ENCODE measurements at regions not wholly inside any gene's neighbourhood (a gene's known extent, or its start where the extent isn't known, plus 50 kb on each side); places are given as distances from the start of the nearest gene placed in this dataset.

- H3K4me3 ChIP-seq (ENCODE audit: insufficient read length, low read depth): no peak overlapping the region
- no peaks in the 10 kb centered on the region for H3K4me1 ChIP-seq (ENCODE audit: insufficient read depth, insufficient read length)
- H3K27me3 ChIP-seq (ENCODE audit: insufficient read depth, insufficient read length): no peaks in the 10 kb centered on the region
- H3K9ac ChIP-seq (ENCODE audit: insufficient read length, low read depth): no peak overlapping the region
- TF ChIP-seq SUZ12 (IDR thresholded peaks at IDR 0.05; ENCODE audit: extremely low read depth, insufficient read depth, insufficient read length) (no peak), ZNF274 (IDR thresholded peaks at IDR 0.05; ENCODE audit: low read depth, low read length) (no peak)
- peaks cover 5% of the 10 kb centered on the region; the same call in 1 of the 2 replicates for H3K9me3 ChIP-seq (ENCODE audit: insufficient read depth, low read length)
- no peaks in the 10 kb centered on the region for H3K36me3 ChIP-seq (ENCODE audit: insufficient read depth, insufficient read length, low read length)
- no peak for DNase-seq (ENCODE audit: low read depth, low spot score)
These were observed 362.3 kb downstream of the FAM170A start for GRCh38 chr5:119991625-119992024.

- DNase-seq (ENCODE audit: low read depth, low spot score): no peak
These were observed 366.8 kb downstream of the FAM170A start for GRCh38 chr5:119996128-119996527.

GRCh38 chr5:120007598-120007997 lies 378.2 kb downstream of the FAM170A start:
- H3K4me3 ChIP-seq (ENCODE audit: insufficient read length, low read depth): no peak overlapping the region
- no peaks in the 10 kb centered on the region for H3K36me3 ChIP-seq (ENCODE audit: insufficient read depth, insufficient read length, low read length)
- no peaks in the 10 kb centered on the region for H3K9me3 ChIP-seq (ENCODE audit: insufficient read depth, low read length)
- no peaks in the 10 kb centered on the region for H3K27me3 ChIP-seq (ENCODE audit: insufficient read depth, insufficient read length)
- no peak overlapping the region for H3K9ac ChIP-seq (ENCODE audit: insufficient read length, low read depth)
- TF ChIP-seq SUZ12 (IDR thresholded peaks at IDR 0.05; ENCODE audit: extremely low read depth, insufficient read depth, insufficient read length) (no peak), ZNF274 (IDR thresholded peaks at IDR 0.05; ENCODE audit: low read depth, low read length) (no peak), YY1 (IDR thresholded peaks at IDR 0.05; ENCODE audit: insufficient read depth, insufficient read length) (no peak)
- no peak for DNase-seq (ENCODE audit: low read depth, low spot score)
- no peaks in the 10 kb centered on the region for H3K4me1 ChIP-seq (ENCODE audit: insufficient read depth, insufficient read length)

More at GRCh38 chr5:119996128-119996527, 366.8 kb downstream of the FAM170A start:
- Histone ChIP-seq H3K9me3 (ENCODE audit: insufficient read depth, low read length) (no peaks in the 10 kb centered on the region), H3K36me3 (ENCODE audit: insufficient read depth, insufficient read length, low read length) (no peaks in the 10 kb centered on the region), H3K9ac (ENCODE audit: insufficient read length, low read depth) (no peak overlapping the region), H3K27me3 (ENCODE audit: insufficient read depth, insufficient read length) (no peaks in the 10 kb centered on the region), H3K4me3 (ENCODE audit: insufficient read length, low read depth) (no peak overlapping the region), H3K4me1 (ENCODE audit: insufficient read depth, insufficient read length) (no peaks in the 10 kb centered on the region)
- TF ChIP-seq ZNF274 (IDR thresholded peaks at IDR 0.05; ENCODE audit: low read depth, low read length) (no peak), SUZ12 (IDR thresholded peaks at IDR 0.05; ENCODE audit: extremely low read depth, insufficient read depth, insufficient read length) (no peak)

DNA sequence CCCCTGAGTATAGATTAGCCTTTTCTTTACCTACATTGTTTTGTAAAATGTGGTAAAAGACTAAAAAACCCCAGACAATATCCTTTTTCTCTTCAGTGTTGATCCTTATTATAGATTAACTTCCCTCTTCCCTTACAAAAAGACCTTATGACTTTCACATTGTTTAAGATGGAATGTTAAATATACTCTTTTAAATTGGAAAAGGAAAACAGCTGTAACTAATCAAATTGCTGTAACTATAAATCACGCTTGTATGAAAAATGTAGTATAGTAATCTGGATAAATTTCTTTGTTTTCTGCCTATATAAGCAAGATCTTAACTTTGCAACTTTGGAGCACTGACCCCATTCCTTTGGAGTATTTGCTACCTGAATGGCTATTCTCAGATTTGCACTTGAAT lies 383.1 kb downstream of the FAM170A start:
- TF ChIP-seq YY1 (IDR thresholded peaks at IDR 0.05; ENCODE audit: insufficient read depth, insufficient read length) (no peak), SUZ12 (IDR thresholded peaks at IDR 0.05; ENCODE audit: extremely low read depth, insufficient read depth, insufficient read length) (no peak), ZNF274 (IDR thresholded peaks at IDR 0.05; ENCODE audit: low read depth, low read length) (no peak)
- no peak overlapping the region for H3K4me3 ChIP-seq (ENCODE audit: insufficient read length, low read depth)
- H3K36me3 ChIP-seq (ENCODE audit: insufficient read depth, insufficient read length, low read length): no peaks in the 10 kb centered on the region
- H3K9me3 ChIP-seq (ENCODE audit: insufficient read depth, low read length): no peaks in the 10 kb centered on the region
- no peak overlapping the region for H3K9ac ChIP-seq (ENCODE audit: insufficient read length, low read depth)
- H3K27me3 ChIP-seq (ENCODE audit: insufficient read depth, insufficient read length): no peaks in the 10 kb centered on the region
- no peak for DNase-seq (ENCODE audit: low read depth, low spot score)
- H3K4me1 ChIP-seq (ENCODE audit: insufficient read depth, insufficient read length): no peaks in the 10 kb centered on the region

DNA sequence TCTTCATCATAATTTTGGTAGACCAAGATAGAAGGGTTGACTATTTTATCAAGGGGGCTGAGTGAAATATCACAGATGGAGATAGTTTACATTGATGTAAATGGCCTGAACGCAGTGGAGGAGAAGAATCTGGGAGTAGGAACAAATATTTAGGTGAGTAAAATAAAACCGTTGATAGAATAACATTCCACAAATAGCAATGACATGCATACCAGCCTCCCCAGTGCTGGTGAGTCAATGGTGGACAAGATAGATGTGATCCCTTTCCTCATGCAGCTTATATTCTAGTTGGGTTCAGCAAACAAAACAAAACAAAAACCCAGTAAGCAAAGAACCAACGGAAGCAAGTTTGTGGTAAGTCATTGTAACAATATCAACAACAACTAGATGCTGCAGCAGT lies 385.2 kb downstream of the FAM170A start:
- Histone ChIP-seq H3K4me1 (ENCODE audit: insufficient read depth, insufficient read length) (no peaks in the 10 kb centered on the region), H3K9me3 (ENCODE audit: insufficient read depth, low read length) (no peaks in the 10 kb centered on the region), H3K4me3 (ENCODE audit: insufficient read length, low read depth) (no peak overlapping the region), H3K9ac (ENCODE audit: insufficient read length, low read depth) (no peak overlapping the region), H3K27me3 (ENCODE audit: insufficient read depth, insufficient read length) (no peaks in the 10 kb centered on the region), H3K36me3 (ENCODE audit: insufficient read depth, insufficient read length, low read length) (no peaks in the 10 kb centered on the region)
- TF ChIP-seq ZNF274 (IDR thresholded peaks at IDR 0.05; ENCODE audit: low read depth, low read length) (no peak), YY1 (IDR thresholded peaks at IDR 0.05; ENCODE audit: insufficient read depth, insufficient read length) (no peak), SUZ12 (IDR thresholded peaks at IDR 0.05; ENCODE audit: extremely low read depth, insufficient read depth, insufficient read length) (no peak)
- no peak for DNase-seq (ENCODE audit: low read depth, low spot score)

GRCh38 chr5:120016717-120017382 lies 387.5 kb downstream of the FAM170A start:
- no peaks in the 10 kb centered on the region for H3K36me3 ChIP-seq (ENCODE audit: insufficient read depth, insufficient read length, low read length)
- TF ChIP-seq SUZ12 (IDR thresholded peaks at IDR 0.05; ENCODE audit: extremely low read depth, insufficient read depth, insufficient read length): no peak
- TF ChIP-seq YY1 (IDR thresholded peaks at IDR 0.05; ENCODE audit: insufficient read depth, insufficient read length): no peak
- no peak for TF ChIP-seq ZNF274 (IDR thresholded peaks at IDR 0.05; ENCODE audit: low read depth, low read length)
- no peak overlapping the region for H3K4me3 ChIP-seq (ENCODE audit: insufficient read length, low read depth)
- no peak overlapping the region for H3K9ac ChIP-seq (ENCODE audit: insufficient read length, low read depth)
- H3K27me3 ChIP-seq (ENCODE audit: insufficient read depth, insufficient read length): no peaks in the 10 kb centered on the region
- no peaks in the 10 kb centered on the region for H3K4me1 ChIP-seq (ENCODE audit: insufficient read depth, insufficient read length)
- no peaks in the 10 kb centered on the region for H3K9me3 ChIP-seq (ENCODE audit: insufficient read depth, low read length)
- DNase-seq (ENCODE audit: low read depth, low spot score): no peak

GRCh38 chr5:120017513-120017912 lies 388.2 kb downstream of the FAM170A start:
- TF ChIP-seq ZNF274 (IDR thresholded peaks at IDR 0.05; ENCODE audit: low read depth, low read length) (no peak), SUZ12 (IDR thresholded peaks at IDR 0.05; ENCODE audit: extremely low read depth, insufficient read depth, insufficient read length) (no peak), YY1 (IDR thresholded peaks at IDR 0.05; ENCODE audit: insufficient read depth, insufficient read length) (no peak)
- Histone ChIP-seq H3K27me3 (ENCODE audit: insufficient read depth, insufficient read length) (no peaks in the 10 kb centered on the region), H3K36me3 (ENCODE audit: insufficient read depth, insufficient read length, low read length) (no peaks in the 10 kb centered on the region), H3K4me3 (ENCODE audit: insufficient read length, low read depth) (no peak overlapping the region), H3K4me1 (ENCODE audit: insufficient read depth, insufficient read length) (no peaks in the 10 kb centered on the region), H3K9ac (ENCODE audit: insufficient read length, low read depth) (no peak overlapping the region), H3K9me3 (ENCODE audit: insufficient read depth, low read length) (no peaks in the 10 kb centered on the region)
- DNase-seq (ENCODE audit: low read depth, low spot score): no peak
